ENCODE measurements at regions not wholly inside any gene's neighbourhood (a gene's known extent, or its start where the extent isn't known, plus 50 kb on each side); places are given as distances from the start of the nearest gene placed in this dataset.

- TF ChIP-seq CTCF (IDR thresholded peaks at IDR 0.05) (no peak), POLR2AphosphoS5 (IDR thresholded peaks at IDR 0.05) (no peak)
These were observed 216.0 kb upstream of the NANOGP8 start for GRCh38 chr15:35301088-35301487.

Measured in prostate gland (tissue), 2 donors.